HG03520 (cell line): ENCODE measurements at regions not wholly inside any gene's neighbourhood (a gene's known extent, or its start where the extent isn't known, plus 50 kb on each side); places are given as distances from the start of the nearest gene placed in this dataset.

Source experiments
- ATAC-seq: cut with Tn5 transposase; IDR thresholded peaks from one replicate; pipeline ENCODE4 v1.9.1; 2021; ENCODE audit warnings: mild to moderate bottlenecking, moderate library complexity; ENCODE audit not compliant: unreplicated experiment

DNA sequence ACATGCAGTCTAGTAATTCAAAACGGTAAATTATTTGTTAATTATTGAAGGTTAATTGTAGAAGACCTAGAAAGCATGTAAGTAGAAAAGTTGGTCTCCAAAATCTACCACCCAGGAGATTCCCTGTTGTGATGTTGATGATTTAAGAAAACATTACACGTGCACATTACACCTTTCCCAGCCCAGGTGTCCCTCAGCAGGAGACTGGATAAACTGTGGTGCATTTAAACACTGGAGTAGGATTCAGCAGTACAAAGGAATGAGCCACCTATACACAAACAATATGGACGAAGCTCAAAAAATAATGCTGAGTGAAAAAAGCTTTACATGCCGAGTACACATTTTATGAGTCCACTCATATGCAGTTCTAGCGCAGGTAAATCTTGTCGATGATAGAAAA lies 109.0 kb upstream of the STARD3NL start:
- no peak for ATAC-seq

DNA sequence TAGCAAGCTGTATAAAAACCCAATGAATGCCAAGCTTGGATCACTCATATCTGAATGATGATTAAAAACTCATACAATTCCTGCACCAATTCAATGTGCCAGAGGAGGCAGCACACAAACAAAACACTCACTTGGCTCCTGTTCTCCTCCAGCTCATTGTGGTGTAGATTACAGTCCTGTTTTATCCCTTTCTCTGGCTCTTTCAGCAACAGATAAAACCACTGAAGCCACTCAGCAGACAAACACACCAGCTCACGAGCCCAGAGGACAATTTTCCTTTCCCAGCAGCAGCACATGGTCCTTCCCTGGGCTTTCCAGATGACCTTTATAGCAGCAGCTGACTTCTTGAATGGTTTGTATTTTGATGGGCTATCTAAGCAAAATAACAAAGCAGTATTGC lies 107.3 kb upstream of the STARD3NL start:
- ATAC-seq, result no peak

GRCh38 chr7:38086857-38087256 lies 91.2 kb upstream of the STARD3NL start:
- ATAC-seq, result no peak

GRCh38 chr7:38102507-38102906 lies 75.5 kb upstream of the STARD3NL start:
- ATAC-seq, result no peak

DNA sequence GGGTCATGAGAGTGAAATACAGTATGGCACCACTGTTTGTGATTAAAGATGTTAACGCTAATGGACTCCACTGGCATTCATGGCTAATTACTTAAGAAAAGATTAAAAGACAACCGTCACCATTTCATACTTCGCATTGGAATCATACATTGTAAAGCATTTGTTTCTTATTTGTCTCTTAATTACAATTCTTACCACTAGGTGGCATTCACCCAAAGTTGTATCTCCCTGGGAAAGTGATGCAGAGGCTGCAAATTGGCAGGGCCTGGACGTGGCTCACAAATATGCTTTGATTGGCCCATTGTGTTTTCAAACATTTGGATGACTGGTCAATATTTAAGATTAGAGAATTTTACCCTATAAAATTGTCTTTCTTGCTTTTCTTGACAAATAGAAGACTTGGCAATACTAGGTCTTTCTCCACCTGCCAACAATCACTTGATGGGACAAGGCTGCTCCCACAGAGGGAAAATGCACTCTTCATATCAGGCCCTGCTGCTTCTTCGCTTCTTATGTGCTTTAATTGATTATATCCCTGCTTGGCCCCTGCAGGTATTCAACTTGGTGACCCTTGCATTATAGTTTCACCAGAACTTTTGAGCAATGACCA lies 72.1 kb upstream of the STARD3NL start:
- ATAC-seq, result no peak

DNA sequence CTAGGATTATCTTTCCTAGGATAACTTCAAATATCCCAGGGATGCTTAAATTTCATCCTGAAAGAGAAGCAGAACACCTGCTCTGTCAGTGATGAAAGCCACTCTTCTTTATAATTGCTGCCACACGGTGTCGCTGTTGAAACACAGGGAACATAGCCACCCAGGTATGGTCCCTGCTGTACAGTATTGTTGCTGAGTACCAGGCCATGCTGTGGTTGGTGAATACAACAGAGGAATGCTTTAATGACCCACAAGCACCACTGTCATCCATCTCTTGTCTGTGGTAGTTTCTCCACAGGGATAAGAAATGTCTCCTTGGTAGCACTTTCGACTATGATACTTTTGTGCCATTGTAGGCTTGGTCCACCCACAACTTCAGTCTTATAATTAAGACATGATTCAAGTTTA lies 70.6 kb upstream of the STARD3NL start:
- ATAC-seq, result peak; percentile 82

DNA sequence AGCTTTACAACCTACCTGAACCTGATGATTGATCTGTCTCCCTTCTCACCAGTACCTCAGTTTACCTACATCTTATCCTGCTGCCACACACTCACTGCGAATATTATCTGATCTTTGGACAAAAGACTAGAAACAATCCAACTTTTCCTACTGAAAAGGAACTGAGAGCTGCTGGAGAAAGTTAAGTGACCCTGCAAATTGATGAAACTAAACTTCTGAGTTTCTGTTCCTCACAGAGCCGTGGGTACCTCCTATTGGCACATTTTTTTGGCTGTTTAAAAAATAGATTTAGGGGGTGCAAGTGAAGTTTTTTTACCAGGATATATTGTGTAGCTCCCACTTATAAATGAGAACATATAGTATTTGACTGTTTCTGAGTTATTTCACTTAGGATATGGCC lies 66.0 kb upstream of the STARD3NL start:
- no peak for ATAC-seq

GRCh38 chr7:38120076-38120475 lies 58.0 kb upstream of the STARD3NL start:
- ATAC-seq, result no peak

DNA sequence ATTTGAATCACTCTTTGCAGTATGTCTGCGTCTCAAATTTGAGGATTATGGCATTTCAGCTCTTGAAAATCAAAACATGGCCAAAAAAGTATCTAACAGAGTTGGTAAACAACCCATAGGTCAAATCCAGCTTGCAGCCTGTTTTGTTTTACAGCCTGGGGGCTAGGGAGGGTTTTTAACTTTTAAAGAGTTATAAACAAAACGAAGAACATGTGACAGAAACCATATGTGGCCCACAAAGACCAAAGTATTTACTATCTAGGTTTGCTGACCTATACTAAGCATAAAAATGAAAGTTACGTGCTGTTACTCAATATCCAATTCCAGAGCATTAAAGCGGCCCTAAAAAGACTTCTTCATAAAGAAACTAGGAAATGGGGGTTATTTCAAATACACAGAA lies 55.5 kb upstream of the STARD3NL start:
- ATAC-seq, result no peak

- no peak for ATAC-seq
Measured at GRCh38 chr7:38123494-38123893, 54.6 kb upstream of the STARD3NL start.

DNA sequence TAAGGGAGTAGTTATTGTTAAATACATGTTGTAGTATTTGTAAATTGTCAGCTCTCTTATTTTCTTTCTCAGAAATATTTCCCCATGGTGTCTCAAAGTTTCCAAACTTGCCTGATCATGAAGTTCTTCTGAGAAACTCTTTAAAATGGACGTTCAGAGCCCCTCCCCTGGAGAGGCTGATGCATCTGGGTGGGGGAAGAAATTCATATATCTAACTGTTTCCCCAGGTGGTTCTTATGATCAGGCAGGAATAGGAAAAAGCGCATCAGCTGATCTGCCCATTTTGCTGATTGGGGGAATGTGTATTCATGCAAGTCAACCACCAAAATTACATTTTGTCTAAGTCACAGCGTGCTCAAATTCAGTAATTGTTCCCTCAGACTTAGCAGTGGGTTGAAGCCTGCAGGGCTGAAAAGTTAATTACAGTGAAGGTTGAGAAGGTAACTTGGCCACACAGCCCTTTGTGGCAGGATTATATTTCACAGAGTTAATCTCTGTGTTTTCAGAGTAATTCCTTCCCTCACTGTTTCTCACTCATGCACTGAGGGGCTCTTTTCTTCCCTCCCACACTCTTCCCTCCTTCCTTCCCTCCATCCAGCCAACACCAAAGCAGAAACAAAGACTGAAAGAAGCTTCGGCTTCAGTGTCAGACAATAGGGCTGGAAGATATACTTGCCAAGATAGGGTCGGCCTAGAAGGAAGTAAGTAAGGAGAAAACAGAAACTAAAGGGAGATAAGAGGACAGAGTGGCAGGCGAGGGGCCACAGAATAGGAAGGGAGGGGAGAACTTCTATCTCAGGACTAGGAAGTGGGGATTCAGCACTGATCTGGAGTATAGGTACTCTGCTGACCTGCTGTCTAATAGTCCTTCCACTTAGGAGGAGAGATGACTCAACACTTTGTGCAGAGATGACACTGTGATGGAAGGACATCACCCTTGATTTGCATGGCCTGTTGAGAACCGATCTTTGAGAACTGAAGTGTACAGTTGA lies 50.5 kb upstream of the STARD3NL start:
- ATAC-seq, result peak; percentile 56
